ENCODE measurements at regions not wholly inside any gene's neighbourhood (a gene's known extent, or its start where the extent isn't known, plus 50 kb on each side); places are given as distances from the start of the nearest gene placed in this dataset.

- Mint-ChIP-seq H3K4me1 (peaks cover 2% of the 10 kb centered on the region), H3K27ac (no peak overlapping the region), H3K36me3 (ENCODE audit: low read depth) (no peaks in the 10 kb centered on the region), H3K4me3 (no peak overlapping the region), H3K27me3 (peaks cover 25% of the 10 kb centered on the region)
- no peaks in the 10 kb centered on the region for H3K9me3 ChIP-seq (ENCODE audit: control insufficient read depth, low read length, poor library complexity, severe bottlenecking)
- ATAC-seq (no peak), DNase-seq (no peak)
Observed at GRCh38 chr3:152516216-152516615, 247.5 kb downstream of the MBNL1 start.

- H3K36me3 Mint-ChIP-seq (ENCODE audit: low read depth): no peaks in the 10 kb centered on the region
- DNase-seq (no peak), ATAC-seq (no peak)
- H3K27me3 Mint-ChIP-seq: peaks cover 25% of the 10 kb centered on the region
- no peak overlapping the region for H3K4me3 Mint-ChIP-seq
- no peaks in the 10 kb centered on the region for H3K9me3 ChIP-seq (ENCODE audit: control insufficient read depth, low read length, poor library complexity, severe bottlenecking)
- peaks cover 2% of the 10 kb centered on the region for H3K4me1 Mint-ChIP-seq
- no peak overlapping the region for H3K27ac Mint-ChIP-seq
Observed at GRCh38 chr3:152517502-152517901, 248.8 kb downstream of the MBNL1 start.

GRCh38 chr3:152518346-152518745, 249.6 kb downstream of the MBNL1 start:
- no peaks in the 10 kb centered on the region for H3K36me3 Mint-ChIP-seq (ENCODE audit: low read depth)
- H3K27me3 Mint-ChIP-seq: peaks cover 25% of the 10 kb centered on the region
- H3K4me3 Mint-ChIP-seq: no peak overlapping the region

GRCh38 chr3:152519376-152519775, 250.6 kb downstream of the MBNL1 start:
- no peak overlapping the region for H3K4me3 Mint-ChIP-seq
- peaks cover 25% of the 10 kb centered on the region for H3K27me3 Mint-ChIP-seq
- no peak overlapping the region for H3K27ac Mint-ChIP-seq
- peaks cover 2% of the 10 kb centered on the region for H3K4me1 Mint-ChIP-seq
- DNase-seq (no peak), ATAC-seq (no peak)
- no peaks in the 10 kb centered on the region for H3K9me3 ChIP-seq (ENCODE audit: control insufficient read depth, low read length, poor library complexity, severe bottlenecking)
- no peaks in the 10 kb centered on the region for H3K36me3 Mint-ChIP-seq (ENCODE audit: low read depth)

More at GRCh38 chr3:152518346-152518745, 249.6 kb downstream of the MBNL1 start:
- ATAC-seq (no peak), DNase-seq (no peak)
- no peaks in the 10 kb centered on the region for H3K9me3 ChIP-seq (ENCODE audit: control insufficient read depth, low read length, poor library complexity, severe bottlenecking)
- H3K27ac Mint-ChIP-seq: no peak overlapping the region
- H3K4me1 Mint-ChIP-seq: peaks cover 2% of the 10 kb centered on the region

GRCh38 chr3:152522036-152522435, 253.3 kb downstream of the MBNL1 start:
- no peaks in the 10 kb centered on the region for H3K9me3 ChIP-seq (ENCODE audit: control insufficient read depth, low read length, poor library complexity, severe bottlenecking)
- H3K4me3 Mint-ChIP-seq: no peak overlapping the region
- no peaks in the 10 kb centered on the region for H3K36me3 Mint-ChIP-seq (ENCODE audit: low read depth)
- H3K27me3 Mint-ChIP-seq: peaks cover 13% of the 10 kb centered on the region
- DNase-seq: no peak
- H3K27ac Mint-ChIP-seq: no peak overlapping the region
- ATAC-seq: no peak
- H3K4me1 Mint-ChIP-seq: peaks cover 4% of the 10 kb centered on the region

- peak in 1 of 3 donors; percentile 13 for DNase-seq
- H3K4me3 Mint-ChIP-seq: no peak overlapping the region
- ATAC-seq: peak; percentile 61
Observed at GRCh38 chr3:152524198-152525140, 255.7 kb downstream of the MBNL1 start.

GRCh38 chr3:152531717-152532116, 263.0 kb downstream of the MBNL1 start:
- Mint-ChIP-seq H3K27ac (no peak overlapping the region), H3K4me3 (no peak overlapping the region), H3K36me3 (ENCODE audit: low read depth) (no peaks in the 10 kb centered on the region), H3K27me3 (no peaks in the 10 kb centered on the region), H3K4me1 (no peaks in the 10 kb centered on the region)
- ATAC-seq: no peak
- no peaks in the 10 kb centered on the region for H3K9me3 ChIP-seq (ENCODE audit: control insufficient read depth, low read length, poor library complexity, severe bottlenecking)
- DNase-seq: no peak

More at GRCh38 chr3:152524198-152525140, 255.7 kb downstream of the MBNL1 start:
- H3K27me3 Mint-ChIP-seq: no peaks in the 10 kb centered on the region
- no peaks in the 10 kb centered on the region for H3K36me3 Mint-ChIP-seq (ENCODE audit: low read depth)
- H3K4me1 Mint-ChIP-seq: peaks cover 2% of the 10 kb centered on the region
- H3K27ac Mint-ChIP-seq: no peak overlapping the region
- no peaks in the 10 kb centered on the region for H3K9me3 ChIP-seq (ENCODE audit: control insufficient read depth, low read length, poor library complexity, severe bottlenecking)

GRCh38 chr3:152538518-152538917, 269.8 kb downstream of the MBNL1 start:
- H3K36me3 Mint-ChIP-seq (ENCODE audit: low read depth): no peaks in the 10 kb centered on the region
- no peak overlapping the region for H3K4me3 Mint-ChIP-seq
- no peak for DNase-seq
- no peaks in the 10 kb centered on the region for H3K4me1 Mint-ChIP-seq
- peaks cover 21% of the 10 kb centered on the region for H3K27me3 Mint-ChIP-seq
- H3K9me3 ChIP-seq (ENCODE audit: control insufficient read depth, low read length, poor library complexity, severe bottlenecking): no peaks in the 10 kb centered on the region
- H3K27ac Mint-ChIP-seq: no peak overlapping the region
- no peak for ATAC-seq

- no peaks in the 10 kb centered on the region for H3K36me3 Mint-ChIP-seq (ENCODE audit: low read depth)
- H3K27me3 Mint-ChIP-seq: peaks cover 21% of the 10 kb centered on the region
- no peak overlapping the region for H3K4me3 Mint-ChIP-seq
- H3K27ac Mint-ChIP-seq: no peak overlapping the region
- no peaks in the 10 kb centered on the region for H3K9me3 ChIP-seq (ENCODE audit: control insufficient read depth, low read length, poor library complexity, severe bottlenecking)
- H3K4me1 Mint-ChIP-seq: no peaks in the 10 kb centered on the region
- no peak for DNase-seq
- no peak for ATAC-seq
Observed at GRCh38 chr3:152539191-152539764, 270.5 kb downstream of the MBNL1 start.

- H3K4me3 Mint-ChIP-seq: no peak overlapping the region
- H3K27me3 Mint-ChIP-seq: peaks cover 21% of the 10 kb centered on the region
- no peak overlapping the region for H3K27ac Mint-ChIP-seq
- DNase-seq (no peak), ATAC-seq (no peak)
- H3K4me1 Mint-ChIP-seq: no peaks in the 10 kb centered on the region
- no peaks in the 10 kb centered on the region for H3K9me3 ChIP-seq (ENCODE audit: control insufficient read depth, low read length, poor library complexity, severe bottlenecking)
- no peaks in the 10 kb centered on the region for H3K36me3 Mint-ChIP-seq (ENCODE audit: low read depth)
Observed at GRCh38 chr3:152540120-152540519, 271.4 kb downstream of the MBNL1 start.

GRCh38 chr3:152547153-152547552, 278.4 kb downstream of the MBNL1 start:
- no peak for DNase-seq
- peaks cover 12% of the 10 kb centered on the region for H3K27me3 Mint-ChIP-seq
- H3K27ac Mint-ChIP-seq: no peak overlapping the region
- peaks cover 2% of the 10 kb centered on the region for H3K9me3 ChIP-seq (ENCODE audit: control insufficient read depth, low read length, poor library complexity, severe bottlenecking)
- H3K4me3 Mint-ChIP-seq: no peak overlapping the region
- no peaks in the 10 kb centered on the region for H3K36me3 Mint-ChIP-seq (ENCODE audit: low read depth)
- no peak for ATAC-seq
- no peaks in the 10 kb centered on the region for H3K4me1 Mint-ChIP-seq

- Mint-ChIP-seq H3K27ac (no peak overlapping the region), H3K27me3 (peaks cover 28% of the 10 kb centered on the region), H3K4me3 (no peak overlapping the region), H3K36me3 (ENCODE audit: low read depth) (no peaks in the 10 kb centered on the region), H3K4me1 (no peaks in the 10 kb centered on the region)
- H3K9me3 ChIP-seq (ENCODE audit: control insufficient read depth, low read length, poor library complexity, severe bottlenecking): peaks cover 2% of the 10 kb centered on the region
- DNase-seq (no peak), ATAC-seq (no peak)
Observed at GRCh38 chr3:152549263-152549662, 280.5 kb downstream of the MBNL1 start.

- H3K27ac Mint-ChIP-seq: no peak overlapping the region
- H3K9me3 ChIP-seq (ENCODE audit: control insufficient read depth, low read length, poor library complexity, severe bottlenecking): peaks cover 2% of the 10 kb centered on the region
- no peaks in the 10 kb centered on the region for H3K4me1 Mint-ChIP-seq
- DNase-seq (no peak), ATAC-seq (no peak)
- peaks cover 28% of the 10 kb centered on the region for H3K27me3 Mint-ChIP-seq
- no peak overlapping the region for H3K4me3 Mint-ChIP-seq
- no peaks in the 10 kb centered on the region for H3K36me3 Mint-ChIP-seq (ENCODE audit: low read depth)
Observed at GRCh38 chr3:152550284-152550683, 281.6 kb downstream of the MBNL1 start.
